Fibroblast of skin of right quadriceps (primary cell): ENCODE measurements at regions not wholly inside any gene's neighbourhood (a gene's known extent, or its start where the extent isn't known, plus 50 kb on each side); places are given as distances from the start of the nearest gene placed in this dataset.
"Not testable (repeated sequence)": the region's sequence is repeated elsewhere in the genome, so short reads cannot be mapped to it uniquely, and the experiment has no call there.

ENCODE experiments used
- DNase-seq: peaks from one replicate; pipeline ENCODE4 v3.0.0-alpha.2; 2013

DNA sequence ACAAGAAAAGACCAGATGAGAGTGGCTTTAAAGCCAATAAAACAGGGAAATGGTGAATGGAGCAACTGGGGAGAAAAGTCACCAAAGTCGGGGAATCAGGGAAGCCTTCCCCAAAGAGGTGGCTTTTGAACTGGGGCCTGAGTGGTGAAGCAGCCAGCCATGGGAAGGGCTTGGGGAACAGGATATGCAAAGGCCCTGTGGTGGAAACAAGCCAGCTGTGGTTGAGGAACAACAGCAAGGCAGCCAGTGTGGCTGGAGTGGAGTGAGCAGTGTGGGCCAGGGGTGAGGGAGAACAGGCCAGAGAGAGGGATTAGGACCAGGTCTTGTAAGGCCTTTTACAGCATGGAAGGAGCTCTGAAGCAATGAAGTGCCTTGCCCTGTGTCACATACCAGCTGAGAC lies 51.0 kb upstream of the ROPN1B start:
- not testable (repeated sequence) for DNase-seq

DNA sequence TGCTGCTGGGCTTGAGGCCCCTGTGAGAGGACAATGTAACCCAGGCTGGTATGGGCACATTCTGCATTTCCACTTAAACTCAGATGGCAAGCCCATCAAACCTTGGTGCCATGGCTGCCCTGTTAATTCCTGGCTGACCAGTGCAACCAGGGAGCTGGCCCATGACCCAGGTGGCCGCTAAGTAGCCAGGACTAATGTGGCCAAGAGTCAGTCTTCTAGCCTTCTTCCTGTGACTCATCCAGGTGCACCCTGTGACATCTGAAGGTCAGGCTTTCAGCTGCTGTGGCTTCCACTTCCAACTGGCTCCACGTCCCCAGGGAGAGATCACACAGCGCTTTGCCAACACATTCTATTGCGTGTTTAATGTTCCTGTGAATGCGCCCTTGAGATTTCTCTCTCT lies 50.5 kb upstream of the ROPN1B start:
- not testable (repeated sequence) for DNase-seq

DNA sequence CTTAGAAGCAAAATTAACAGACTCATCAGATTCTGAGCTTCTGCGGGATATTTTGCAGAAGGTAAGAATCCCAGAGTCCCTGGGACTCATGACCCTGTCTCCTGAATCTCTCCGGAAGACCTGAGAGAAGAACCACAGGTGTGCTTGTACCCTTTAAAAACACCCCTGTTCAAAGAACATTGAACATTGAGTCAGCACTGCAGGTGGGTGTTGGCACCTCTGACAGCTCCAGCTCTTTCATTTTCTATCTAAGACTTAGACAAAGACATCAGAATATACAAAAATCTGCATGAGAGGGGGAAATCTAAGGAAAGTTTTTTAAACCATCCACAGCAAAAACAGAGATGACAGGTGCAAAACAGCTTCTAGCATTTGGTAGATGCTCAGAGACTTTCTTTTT lies 50.1 kb upstream of the ROPN1B start:
- DNase-seq: not testable (repeated sequence)
